Ramos (cell line): ENCODE measurements at regions not wholly inside any gene's neighbourhood (a gene's known extent, or its start where the extent isn't known, plus 50 kb on each side); places are given as distances from the start of the nearest gene placed in this dataset.

Source experiments
- in situ Hi-C: fragments of 300-500 bp; cut with MboI; formaldehyde crosslinking; loops from one replicate; pipeline ENCODE4 v1.14.3; 2022; ENCODE audit warnings: low sequenced_read_pairs; ENCODE audit not compliant: unreplicated experiment

DNA sequence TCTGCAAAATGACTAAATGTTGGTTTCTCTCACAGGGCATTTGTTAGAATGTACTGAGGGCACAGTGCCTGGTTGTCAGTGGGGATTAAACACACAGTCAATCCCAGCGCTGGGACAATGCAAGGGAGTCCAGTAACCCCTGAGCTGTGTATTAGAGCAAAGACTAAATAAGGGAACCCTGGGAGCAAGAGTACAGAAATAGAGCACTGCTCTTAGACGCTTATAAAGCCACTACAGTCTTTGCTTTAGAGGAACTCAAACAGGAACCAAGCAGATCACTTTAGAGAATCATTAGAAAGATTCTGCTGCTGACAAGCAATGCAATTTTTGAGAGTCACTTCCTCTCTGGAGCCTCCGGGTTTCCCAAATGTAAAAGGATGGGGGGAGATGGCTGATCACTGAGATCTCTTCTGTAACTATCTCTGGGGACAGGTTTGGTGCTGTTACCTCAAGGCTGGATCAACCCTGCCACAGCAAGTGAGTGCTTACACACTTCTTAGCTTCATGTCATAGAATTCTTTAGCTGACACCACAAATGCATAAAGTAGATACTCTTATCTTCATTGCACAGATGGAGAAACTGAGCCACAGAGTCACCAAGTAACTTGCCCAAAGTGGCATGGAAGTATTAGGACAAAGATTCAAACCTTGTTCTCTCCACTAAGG is 137.8 kb upstream of the CPEB2 start:
- in situ Hi-C loops = no loop called here

DNA sequence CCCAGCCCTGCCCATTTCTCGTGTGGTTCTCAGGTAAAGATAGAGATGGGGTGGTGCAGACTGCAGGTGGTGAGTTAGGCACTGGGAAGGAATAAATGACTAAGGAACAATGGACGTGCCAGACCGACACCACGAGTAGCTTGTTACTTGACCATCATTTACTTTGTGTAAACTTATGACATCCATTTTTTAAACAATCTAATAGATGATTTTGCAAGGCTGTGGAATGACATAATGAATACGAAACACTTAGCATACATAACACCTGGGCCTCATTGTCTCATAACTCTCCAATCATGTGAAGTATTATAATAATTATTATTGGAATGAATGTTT is 137.3 kb upstream of the CPEB2 start:
- in situ Hi-C loops = no loop called here

DNA sequence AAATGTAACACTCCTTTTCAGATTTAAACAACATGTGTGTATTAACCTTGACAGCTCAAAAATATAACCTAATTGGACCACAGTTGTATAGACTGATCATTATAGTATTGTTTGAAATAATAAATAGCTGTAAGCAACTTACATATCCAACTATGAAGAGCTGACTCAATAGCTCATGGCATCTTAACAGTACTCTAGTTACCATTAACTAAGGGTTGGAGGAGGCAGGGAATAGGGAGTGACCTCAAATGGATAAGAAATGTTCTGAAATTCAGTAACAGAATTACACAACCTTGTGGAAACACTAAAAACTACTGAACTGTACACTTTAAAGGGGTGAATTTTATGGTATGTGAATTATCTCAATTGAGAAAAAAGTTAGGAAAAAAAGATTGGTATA is 136.5 kb upstream of the CPEB2 start:
- in situ Hi-C loops = no loop called here

DNA sequence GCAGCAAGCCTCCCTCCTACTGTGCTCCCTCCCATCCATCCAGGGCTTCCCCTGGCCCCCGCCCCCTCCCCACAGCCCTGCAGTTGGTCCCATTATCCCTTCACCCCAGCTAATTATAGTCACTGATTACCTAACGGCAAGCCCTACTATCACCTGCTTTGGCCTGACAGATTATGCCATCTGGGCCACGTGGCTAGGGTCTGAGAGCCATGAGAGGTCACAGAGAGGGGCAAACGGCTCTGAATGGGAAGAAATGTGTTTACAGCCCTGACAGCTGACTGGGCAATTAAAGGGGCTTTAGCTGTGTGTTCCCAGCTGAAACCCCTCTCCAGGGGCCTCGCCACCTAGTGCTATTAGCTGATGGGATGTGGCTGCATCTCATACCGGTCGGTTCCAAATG is 134.4 kb upstream of the CPEB2 start:
- in situ Hi-C loops = no loop called here

DNA sequence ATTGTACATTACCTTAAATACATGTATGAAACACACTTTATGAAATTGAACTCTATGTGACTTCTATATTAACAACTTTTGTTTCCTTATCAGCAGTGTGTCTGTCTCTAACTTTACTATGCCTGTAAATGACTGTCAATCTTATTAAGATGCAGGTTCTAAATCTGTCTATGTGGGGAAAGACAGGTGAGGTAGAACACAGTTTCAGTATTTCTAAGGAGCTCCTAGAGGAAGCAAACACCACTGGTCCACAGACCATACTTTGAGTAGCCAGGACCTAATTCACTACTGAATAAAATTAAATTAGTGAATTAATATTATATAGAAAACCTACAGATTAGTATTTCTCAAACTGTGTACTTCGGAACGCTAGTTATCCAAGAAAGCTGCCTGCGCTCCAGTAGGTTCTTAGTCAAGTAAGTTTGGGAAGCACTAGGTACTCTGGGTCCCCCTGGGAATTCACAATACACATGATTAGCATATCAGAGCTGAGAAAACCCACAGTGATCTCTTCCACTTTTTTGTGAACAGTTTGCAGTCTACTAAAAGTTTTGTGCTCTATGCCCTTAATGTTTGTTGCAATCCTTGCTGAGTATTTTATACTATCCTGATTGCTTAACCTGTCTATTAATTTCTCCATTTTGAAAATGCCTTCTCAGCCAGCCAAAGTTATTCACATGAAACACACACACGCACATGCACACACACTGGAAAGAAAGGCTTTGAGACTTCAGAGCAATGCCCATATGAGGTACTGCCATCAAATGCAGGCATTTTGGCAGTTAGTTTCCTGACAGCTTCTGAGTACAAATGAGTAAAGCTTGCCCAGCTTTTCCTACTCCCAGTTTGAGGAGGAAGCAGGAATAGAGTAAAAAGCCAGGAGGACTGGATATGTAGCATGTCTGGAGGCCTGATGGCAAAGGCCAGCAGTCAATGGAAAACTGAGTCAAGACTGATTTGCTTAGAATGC is 133.6 kb upstream of the CPEB2 start:
- in situ Hi-C loops = no loop called here

DNA sequence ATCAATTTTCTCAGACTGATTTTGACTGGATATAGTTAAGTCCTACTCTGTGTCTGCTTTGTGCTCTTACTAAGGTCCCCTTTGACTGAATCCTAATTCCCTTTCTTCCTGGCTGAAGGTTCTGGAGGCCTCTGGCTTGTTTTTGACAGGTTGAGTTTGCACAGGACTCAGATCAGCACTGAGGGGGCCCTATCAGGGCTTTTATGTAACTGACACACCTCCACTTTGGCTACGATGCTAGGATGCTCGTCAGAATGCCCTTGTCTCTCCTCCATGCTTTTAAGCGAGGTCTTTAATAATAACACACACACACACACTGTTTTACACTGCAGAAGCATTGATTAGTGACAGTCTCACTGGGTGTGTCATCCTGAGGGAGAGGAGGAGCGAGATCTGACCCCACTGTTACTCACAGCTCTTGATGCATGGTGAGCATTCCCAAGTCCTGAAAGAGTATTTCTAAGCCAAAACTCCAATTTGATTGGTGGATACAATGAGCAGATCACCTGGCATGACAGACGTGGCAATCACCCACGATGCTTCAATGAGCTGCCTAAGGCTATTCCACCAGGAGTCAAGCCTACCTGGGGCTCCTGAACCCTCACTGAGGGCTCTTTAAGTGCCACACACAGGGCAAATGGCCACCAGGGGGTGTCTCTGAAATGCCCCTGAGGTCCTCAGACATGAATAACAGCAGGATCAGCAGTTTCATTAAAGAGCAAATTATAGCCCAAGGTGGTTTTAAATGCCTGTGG is 130.4 kb upstream of the CPEB2 start:
- in situ Hi-C loops = no loop called here

DNA sequence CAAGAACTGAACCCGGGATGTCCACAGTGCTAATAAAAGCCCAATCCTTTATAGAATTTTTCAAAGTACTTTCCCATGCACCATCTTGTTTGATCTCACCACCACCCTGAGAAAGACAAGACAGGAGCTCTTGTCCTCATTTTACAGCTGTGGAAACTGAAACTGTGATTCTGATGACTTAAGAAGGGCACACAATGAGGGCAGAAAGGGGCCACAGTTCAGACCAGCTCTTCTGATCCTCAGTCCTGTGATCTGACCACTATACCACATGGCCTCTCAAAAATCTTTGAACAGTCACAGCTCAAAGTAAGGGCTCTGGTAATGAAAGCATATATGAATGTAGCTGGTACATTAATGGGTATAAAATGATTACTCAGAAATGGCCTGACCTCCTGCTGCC is 127.3 kb upstream of the CPEB2 start:
- in situ Hi-C loops = no loop called here

DNA sequence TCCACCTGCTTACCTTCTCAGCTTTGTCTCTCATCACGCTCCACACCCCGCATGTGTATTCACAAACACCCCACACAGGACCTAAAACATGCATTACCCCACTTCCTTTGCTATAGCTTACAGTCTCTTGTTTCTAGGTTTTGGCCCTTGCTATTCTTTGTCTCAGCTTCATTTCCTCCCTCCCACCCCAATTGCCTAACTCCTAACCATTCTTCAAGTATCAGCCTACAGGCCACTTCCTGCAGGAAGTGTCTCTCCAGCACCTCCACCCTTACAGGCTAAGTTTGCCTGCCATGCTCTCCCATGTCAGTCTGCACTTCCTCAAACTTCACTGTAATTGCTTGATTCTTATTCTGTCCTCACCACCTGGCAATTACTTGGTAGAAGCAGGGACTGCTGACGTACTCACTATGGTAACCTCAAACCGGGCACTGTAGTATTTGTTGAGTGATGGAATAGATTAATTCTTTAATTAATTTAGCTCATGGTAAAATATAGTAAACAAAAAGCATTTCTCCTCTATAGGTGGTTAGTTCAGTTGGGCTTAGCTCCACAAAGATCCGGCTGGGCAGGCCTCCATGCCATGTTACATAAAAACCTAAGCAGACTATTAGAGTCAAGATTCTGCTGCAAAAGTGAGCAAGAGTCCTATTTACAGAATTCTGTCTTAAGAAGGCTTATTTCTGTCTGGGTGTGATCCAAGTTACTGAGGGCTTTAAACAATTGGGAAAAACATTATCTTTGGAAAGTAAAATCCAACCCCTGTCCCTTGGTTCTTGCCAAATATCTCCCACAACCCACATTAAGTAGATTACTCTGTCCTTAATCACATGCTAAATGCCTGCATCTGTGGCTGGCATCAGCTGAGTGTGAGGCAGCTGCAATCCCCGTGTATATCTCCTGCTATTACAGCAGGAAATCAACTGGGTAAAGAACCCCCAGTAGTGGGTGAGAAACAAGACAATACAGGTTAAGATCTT is 124.7 kb upstream of the CPEB2 start:
- in situ Hi-C loops = no loop called here

DNA sequence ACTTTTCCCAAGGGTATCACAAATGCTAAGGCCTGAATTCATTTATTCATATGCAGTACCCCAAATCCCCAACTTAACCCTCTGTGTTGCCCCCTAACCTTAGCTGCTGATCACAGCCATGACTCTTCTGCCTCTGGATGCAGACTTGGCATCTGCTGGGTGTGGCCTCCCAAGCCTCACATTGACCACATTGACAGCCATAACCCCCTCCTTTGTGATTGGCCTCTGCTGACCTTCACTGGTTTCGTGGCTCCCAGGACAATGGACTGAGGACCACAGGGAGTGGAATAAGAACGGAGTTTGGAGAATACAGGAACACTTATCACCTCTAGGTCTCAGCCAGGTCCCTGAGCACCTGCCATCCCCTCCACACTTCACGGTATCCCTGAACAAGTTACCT is 123.6 kb upstream of the CPEB2 start:
- in situ Hi-C loops = no loop called here

DNA sequence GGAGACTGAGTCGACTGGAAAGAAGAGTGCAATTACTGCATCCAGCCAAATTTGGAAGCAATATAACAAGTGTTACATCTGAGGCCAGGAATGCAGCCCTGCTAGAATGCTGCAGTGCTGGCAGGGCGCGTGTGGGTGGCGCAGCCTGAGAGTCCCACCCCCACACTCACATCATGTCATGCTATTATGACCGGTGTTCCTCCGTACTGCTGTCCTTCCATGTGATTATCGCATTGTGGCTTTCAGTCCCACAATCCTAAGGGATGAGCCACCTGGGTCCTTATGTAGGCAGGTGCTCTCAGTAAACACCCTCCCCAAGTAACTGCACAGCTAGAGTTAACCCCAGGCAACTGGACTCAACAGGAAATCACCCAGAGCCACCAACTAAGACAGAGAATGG is 122.6 kb upstream of the CPEB2 start:
- in situ Hi-C loops = no loop called here

DNA sequence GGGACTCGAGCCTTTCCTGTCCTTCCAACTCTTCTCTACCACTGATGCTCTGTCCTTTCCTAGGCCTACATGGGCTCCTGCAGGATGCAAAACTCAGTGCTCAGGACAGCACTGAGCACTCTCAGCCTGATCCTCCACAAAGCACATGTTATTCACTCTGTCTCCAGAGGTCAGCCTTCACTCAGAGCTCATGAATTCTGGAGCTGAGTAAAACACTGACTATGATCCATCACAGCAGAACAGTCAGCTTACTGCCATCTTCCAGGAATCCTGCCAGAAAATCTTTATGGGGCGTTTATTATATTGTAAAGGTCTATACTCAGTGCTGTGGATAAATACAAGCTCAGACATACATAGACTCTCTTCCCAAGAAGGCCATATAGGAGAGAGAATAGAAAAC is 121.5 kb upstream of the CPEB2 start:
- in situ Hi-C loops = no loop called here

DNA sequence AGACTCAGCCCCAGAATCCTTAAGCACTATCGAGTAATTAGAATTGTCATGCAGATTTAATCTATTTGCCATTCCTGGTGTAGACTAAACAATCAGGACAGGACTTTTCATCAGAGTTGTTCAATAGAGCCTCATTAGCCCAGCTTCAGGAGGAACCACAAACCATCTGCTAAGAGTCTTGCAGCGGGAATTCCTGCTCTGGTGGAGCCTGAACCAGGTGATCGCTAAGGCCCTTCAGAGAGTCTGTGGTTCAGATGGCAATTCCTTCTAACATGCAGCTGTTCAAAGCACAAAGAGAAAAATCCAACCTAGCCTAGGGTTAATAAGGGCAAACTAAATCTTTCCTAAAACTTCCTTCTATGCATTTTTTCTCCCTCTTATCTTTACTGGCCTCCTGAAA is 119.1 kb upstream of the CPEB2 start:
- in situ Hi-C loops = no loop called here

DNA sequence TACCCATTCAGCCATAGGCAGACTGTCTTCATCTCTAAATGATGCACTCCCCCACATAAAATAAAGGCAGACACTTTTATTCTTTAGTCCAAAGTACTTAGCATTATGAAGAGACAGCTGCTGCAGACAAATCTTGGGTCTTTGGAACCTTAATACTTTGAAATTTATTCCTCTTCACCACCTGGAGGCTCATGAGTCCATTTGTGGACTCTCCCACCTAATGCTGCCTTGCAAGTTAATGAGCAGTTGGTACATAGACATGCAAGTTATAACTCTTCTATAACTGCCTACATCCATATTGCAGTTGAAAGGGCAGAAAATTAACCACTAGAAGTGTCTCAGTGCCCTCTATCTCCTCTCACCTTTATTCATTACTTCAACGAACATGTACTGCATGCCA is 118.6 kb upstream of the CPEB2 start:
- in situ Hi-C loops = no loop called here

DNA sequence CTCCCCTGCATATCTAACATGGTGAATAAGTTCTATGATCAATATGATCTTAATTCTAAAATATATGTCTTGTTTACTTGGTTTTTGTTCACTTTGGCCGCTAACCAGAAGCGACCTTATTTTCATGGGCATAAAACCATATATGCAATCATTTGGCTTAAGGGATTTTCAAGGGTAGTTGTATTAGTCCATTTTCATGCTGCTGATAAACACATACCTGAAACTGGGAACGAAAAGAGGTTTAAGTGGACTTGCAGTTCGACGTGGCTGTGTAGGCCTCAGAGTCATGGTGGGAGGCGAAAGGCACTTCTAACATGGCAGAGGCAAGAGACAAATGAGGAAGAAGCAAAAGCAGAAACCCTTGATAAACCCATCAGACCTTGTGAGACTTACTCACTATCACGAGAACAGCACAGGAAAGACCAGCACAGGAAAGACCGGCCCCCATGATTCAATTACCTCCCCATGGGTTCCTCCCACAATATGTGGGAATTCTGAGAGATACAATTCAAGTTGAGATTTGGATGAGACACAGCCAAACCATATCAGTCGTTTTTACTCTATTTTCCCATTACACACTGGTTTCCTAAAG is 114.3 kb upstream of the CPEB2 start:
- in situ Hi-C loops = no loop called here

DNA sequence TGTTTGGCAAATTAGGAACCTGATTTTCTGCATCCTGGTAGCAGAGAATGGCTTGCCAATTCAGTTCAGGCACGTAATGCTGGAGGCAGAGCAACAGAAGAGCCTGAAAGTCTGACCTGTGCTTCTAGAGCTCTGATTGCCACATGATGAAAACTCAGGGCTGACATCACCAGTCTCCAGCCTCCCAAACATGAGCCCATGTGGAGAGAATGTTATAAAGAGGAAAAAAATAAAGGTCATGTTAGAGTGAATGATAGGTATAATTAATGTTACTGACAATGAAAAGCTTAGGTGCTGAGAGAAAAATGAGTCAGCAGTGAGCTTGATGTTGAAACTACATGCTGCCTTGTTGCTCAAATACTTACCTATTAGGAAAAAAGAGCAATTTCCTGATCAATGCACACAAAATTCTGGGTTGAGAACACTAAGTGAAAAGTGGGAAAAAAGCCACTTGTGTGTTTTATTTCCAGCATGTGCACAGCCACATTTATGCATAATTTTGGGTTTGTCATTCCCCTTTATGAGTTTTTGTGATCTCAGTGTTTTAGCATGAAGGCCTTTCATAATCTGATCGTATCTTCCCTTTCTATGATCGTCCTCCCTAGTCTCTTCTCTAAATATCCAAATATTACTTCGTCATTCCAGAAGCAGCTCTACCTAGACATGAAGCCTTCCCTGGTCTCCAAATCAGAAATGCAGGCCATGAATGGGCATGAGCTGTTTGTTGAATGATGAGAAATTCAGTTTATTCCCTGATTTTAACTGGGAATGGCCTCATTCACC is 113.3 kb upstream of the CPEB2 start:
- in situ Hi-C loops = no loop called here

DNA sequence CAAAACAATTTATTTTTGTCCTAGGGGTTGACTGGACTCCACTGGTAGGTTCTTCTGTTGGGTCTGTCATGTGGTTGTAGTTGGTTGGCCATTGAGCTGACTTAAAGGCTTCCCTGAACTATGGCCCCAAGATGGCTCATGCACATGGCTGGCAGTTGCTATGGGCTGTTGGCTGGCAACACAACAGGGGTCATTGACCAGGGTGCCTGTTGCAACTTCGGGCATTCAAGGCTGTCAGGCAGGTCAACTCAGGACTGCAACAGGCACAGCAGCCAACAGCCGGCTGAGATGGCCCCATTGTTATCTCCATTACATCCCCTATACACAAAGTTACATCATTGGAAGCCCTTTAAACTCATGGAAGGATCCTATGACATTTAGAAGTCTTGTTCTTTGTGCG is 109.7 kb upstream of the CPEB2 start:
- in situ Hi-C loops = no loop called here

DNA sequence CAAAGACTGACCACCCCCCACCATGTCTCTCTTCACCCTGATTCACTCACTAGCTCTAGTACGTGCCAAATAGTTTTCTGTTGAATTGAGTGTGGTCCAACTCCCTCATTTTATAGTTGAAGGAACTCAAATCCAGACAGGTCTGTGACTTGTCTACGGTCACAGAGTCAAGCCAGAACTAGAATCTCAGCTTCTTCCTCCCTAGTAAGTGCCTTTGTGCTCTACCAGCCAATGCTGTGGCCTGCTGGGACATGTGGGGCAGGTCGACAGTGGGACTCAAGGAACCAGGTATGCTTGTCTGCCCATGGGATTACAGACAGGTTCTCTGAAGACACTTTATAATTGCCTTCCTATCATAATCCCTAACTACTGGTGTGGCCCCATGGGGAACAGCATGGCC is 108.6 kb upstream of the CPEB2 start:
- in situ Hi-C loops = no loop called here

DNA sequence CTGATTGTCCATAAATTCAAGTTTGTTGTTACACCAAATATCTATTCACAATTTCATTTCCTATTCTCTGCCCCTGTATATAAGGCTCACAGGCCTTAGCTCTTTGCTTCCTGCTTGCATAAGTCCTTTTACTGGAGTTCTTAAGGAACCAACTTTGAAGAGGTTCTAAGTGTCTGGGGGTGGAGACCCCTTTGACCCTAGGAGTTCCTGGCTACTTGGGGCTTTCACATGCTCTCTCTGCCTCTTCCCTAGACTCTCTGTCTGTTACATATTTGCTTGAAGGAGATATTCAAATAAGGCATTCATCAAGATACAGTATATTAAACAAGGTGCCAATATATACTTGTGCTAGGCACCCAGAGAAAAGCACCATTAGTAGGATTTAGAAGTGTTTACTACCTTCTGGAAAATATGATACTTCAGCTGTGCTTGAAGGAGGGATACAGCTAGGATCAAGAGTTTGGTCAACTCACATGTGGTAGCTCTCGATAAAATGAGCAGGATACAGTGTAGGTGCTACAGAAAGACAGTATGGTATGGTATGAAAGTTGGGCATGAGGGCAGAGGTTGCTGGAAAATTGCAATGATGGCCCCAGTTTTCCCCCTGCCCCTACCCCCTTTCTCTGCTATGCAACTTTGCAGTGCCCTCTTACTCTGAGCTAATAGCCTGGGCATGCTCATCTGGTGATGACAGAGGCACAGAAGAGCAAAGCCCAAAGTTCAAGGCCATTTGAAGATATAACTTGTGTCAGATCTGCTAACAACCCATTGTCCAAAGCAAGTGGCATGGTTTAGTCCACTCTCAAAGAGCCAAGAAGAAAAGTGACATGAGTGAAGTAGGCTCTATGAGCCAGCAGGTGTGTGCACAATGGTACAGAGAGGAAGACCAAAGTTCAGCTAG is 107.6 kb upstream of the CPEB2 start:
- in situ Hi-C loops = no loop called here
